GM18498 (cell line): ENCODE measurements at regions not wholly inside any gene's neighbourhood (a gene's known extent, or its start where the extent isn't known, plus 50 kb on each side); places are given as distances from the start of the nearest gene placed in this dataset.

ENCODE experiments used
- ATAC-seq: cut with Tn5 transposase; IDR thresholded peaks from one replicate; pipeline ENCODE4 v1.9.1; 2021; ENCODE audit warnings: mild to moderate bottlenecking, moderate library complexity; ENCODE audit not compliant: unreplicated experiment

DNA sequence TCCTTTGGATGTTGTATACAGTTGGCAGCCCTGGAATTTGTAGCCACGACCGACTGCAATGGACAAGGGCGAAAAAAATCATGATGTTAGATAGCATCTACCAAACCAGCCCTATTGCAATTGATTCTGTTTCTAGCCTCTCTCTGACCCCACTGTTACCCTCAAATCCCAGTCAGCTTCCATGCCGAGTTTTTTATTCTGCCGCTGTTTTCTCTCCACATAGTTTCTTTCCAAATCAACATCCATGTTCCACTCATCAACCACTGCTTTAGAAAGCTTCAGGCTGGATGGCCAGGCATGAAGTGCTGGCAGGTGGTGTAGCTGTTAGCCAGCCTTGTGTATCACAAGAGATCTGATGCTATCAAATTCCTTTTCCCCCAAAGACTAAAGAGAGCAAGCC is 272.8 kb downstream of the FIGN start:
- no peak for ATAC-seq

DNA sequence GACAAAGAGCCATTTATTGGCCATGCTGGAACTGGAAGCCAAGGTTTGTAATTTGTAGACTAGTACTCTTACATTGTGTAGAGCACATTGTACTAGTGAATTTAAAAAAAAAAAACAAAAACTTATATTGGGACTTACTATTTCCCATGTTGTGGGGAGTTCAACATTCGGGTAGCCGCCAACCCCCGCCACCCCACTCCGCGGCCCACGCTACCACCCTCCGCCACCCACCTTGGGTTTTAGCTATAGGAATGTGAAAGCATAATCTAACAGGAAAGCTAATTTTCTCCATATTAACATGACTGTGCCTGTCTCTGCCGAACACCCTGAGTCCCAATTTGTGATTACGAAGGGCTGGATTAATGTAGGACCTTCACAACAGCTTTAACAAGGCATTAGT is 275.8 kb downstream of the FIGN start:
- no peak for ATAC-seq

DNA sequence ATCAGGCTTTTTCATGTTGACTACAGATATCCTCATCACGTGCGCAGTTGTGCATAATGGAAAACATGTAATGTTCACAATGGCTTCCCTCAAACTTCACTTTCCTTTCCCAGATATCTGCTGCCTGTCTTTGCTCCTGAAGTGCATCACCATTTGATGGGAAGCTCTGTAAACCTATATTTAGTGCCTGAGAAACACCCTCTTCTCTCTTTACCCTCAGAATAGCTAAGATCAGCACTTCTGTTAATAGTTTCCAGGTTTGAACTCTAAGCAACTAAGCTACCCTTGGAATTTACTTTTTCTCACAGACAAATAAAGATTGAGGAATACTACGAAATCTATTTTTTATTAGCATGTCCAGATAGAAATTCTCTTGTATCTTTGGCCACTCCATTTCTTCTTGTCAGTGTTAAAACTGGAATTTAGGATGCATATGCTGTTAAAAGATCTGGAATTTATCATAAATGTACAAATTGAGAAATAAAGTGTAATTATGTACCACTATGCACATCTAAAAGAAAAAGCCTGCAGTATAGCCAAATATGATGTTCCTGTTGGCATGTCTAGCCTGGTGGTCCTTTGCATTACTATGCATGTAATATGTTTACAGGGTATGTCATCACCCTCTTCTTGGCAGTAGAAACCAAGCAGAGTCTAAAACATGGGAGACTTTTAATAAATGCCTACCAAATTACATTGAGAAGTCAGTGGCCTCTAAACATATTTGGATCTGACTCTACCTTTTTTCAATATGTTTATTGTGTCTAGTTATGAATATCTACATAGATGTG is 278.7 kb downstream of the FIGN start:
- no peak for ATAC-seq

DNA sequence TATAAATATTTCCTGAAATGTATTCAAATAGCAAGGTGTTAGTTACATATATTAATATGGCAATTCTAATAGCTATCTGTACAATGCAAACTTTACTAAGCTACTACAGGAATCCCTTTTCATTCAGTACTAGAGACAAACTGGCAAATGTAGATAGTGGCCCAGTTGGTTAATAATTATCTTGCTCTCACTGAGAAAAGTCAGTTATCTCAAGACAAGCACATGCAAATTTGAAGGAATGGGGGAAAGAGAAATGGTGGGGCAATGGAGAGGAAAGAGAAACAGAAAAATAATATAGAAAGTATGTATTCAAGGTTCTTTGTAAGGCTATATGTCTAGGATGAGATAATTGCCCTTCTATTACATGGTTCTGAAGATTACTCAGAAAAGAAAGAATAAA is 280.0 kb downstream of the FIGN start:
- peak; percentile 75 for ATAC-seq

DNA sequence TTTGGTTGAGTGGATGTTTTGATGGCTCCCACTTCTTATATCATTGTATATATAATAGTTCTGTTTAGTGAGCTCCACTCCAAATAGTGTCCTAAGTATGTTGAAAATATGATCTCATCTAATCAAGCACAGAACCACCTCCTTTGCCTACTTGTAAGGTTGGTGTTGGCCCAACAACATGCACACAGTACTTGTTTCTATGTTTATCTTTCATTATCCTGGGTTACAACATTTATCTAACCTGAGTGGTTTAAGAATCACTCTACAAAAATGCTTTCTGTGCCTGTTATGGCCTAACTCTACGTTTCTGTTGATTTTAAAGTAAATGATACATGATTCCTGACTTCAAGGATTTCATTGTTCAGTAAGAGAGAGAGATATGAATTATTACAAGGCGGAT is 281.9 kb downstream of the FIGN start:
- no peak for ATAC-seq

DNA sequence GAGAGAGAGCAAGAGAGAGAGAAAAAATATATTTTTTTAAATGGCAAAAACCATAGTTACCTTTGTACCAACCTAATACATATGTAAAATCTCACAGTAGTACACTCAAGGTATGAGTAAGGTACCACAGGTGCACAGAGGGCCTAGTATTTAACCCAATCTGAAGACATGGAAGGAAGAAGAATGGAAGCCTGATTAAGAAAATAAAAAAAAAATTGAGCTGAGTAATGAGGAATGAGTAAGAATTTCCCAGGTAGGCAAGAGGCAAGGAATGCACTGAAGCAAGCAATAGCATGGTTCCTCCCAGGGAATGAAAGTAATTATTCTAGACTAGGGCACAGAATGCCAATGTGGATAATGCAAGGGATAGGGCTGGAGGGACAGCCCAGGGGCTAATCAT is 294.2 kb downstream of the FIGN start:
- no peak for ATAC-seq

DNA sequence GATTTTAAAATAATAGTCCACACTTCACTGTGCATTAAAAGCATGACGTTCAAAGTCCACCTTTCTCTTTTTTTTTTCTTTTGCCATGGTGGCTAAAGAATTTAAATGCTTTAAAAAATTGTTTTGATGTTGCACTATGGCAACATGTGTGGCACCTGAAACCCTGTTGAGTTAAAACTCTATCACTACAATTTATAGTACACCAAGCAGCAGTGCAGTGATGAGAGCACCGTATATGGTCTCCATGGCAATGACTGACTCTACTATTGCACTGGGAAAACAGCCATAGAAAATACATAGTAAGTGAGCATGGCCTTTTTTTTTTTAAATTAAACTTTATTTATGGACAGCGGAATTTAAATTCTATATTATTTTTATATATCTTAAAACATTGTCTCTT is 298.8 kb downstream of the FIGN start:
- ATAC-seq: no peak

DNA sequence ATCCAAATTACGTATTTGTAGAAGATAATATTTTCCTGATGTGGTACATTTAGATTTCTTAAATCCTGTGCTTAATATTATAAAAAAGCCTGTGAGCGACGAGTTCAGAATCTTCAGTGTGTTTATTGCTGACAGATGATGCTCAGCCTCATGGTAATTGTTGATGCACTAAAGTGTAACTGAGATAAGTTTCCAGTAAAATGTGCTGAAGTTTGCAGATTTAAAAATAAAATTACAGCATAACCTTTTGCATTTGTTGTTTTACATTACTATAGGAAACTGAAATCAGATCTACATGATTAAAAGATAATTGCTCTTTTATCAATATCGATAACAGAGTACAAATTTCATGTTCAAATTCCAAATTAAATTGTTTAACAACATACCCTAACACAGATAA is 307.6 kb downstream of the FIGN start:
- ATAC-seq: no peak

DNA sequence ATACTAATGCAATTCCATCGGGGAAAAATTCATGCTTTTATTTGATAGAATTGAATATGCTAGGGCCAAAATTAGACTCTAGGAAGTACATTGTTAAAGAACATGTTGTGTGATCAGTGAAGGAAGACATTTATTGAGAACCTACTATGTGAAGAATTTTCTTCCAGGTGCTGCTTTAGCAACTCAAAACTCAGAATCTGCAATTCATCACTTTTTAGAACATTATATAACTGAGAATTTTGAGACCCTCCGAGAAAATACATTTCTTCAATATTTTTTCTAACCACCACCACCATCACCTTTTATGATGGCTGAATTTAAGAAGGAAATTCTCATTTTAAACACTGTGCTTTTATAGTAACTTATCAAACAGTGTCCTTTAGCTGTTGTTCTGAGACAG is 315.2 kb downstream of the FIGN start:
- no peak for ATAC-seq

DNA sequence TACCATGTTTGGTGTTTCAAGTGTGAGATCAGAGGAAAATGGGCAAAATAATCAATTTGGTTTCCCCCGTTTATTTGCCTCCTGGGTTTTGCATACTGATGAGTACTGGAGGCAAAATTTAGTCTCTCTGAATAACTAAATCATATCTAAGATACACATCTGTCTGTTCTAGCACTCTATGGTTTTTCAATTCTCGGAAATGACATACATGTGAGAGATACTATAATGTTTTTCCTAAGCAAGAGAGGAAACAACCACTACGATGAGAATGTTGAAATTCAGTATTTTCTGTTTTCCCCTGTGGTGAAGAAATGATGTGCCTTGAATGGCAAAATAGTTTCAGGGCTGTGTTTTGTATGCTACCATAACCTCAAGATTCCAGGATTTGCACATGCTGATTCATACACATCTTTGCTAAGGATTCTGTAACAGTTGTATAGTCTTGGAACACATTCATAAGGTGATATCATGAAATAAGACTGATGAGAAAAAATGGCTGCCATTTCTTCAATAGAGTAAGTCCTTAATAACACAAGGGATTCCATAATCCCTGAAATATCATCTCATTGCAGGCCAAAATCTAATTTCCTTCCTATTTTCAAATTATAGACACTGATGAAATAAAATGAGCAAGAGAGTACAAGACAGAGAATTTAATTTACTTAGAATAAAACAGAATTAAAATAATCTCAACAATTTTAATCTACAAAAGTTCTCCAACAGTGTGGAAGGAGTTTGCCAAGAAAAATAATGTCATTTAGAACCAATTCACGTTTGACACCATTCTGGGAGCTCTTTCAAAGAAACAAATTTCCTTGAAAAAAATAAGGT is 316.6 kb downstream of the FIGN start:
- ATAC-seq: no peak

DNA sequence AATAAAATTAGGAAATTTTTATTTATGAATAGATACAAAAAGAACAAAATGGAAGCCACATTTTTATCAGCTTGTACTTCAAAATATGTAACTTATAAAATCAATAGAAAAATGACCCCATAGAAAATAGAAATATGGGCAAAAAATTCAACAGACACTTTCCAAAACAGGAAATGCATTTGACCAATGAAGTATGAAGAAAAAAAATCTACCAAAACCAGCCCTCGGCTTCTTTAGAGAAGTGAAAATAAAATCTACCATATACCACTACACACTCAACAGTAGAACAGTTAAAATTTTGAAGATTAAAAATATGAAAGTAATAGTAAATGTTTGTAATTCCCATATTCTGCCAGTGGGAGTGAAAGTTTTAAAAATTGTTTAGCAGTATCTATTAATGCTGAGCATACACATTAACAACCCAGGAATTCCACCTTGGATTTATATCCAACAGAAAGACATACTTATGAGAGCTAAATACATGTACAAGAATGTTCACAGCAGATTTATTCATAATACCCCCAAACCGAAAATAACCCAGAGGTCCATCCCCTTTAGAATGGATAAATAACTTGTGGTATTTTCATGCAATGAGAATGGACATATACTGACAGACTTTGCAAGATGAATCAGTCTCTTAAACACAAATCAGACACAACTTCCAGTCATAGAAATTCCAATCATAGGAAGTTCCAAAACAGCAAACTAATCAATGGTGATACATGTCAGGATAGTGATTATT is 318.0 kb downstream of the FIGN start:
- ATAC-seq: peak; percentile 91

DNA sequence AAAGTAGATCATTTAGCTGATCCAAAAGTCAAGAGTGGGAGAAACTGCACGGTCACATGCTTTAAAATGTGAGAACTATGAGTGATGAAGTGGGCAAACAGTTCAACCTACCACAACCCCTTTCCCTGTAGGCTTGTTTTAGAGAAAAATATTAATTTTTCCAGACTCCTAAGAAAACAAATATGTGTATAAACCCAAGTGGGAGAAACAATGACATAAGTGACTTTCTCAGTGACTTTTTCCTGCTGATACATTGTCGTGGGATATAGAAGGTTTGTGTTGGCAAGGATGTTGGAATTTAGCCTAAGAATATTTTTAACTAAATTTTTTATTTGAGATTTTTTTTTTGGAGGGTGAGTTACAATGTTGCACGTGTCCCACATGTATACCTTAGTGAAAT is 321.7 kb downstream of the FIGN start:
- no peak for ATAC-seq

DNA sequence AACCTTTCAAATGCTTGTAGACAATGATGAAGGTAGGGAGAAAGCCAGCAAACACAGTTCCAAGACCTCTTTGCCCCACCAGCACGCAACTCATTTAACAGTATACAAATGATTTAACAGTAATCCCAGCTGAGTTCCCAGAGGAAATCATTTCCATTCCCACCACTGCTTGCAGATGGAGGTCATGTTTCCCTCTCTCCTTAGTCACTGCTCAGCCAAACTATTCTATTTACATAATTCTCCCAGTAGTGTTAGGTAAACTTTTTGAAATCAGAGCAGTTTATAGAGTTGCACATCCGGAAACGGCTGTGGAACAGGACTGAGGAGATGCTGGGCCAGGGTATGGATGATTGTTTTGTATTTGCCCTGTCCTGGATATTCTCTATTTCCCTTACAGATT is 328.5 kb downstream of the FIGN start:
- no peak for ATAC-seq

DNA sequence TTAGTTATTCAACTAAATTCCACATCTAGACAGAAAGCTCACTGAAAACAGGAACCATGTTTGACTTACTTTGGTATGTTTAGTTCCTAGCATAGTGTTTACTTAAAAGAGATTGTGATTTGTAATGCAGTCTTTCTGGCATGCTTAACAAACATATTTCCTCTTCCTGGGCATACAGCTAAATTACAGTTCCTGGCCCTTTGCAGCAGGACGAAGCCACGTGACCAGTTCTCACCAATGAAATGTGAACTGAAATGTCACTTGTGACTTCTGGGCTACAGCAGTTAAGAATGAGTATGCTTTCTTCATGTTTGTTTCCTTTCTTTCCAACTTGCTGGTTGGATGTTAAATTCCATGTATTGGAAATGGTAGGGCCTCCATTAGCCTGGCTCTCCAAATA is 330.5 kb downstream of the FIGN start:
- no peak for ATAC-seq

DNA sequence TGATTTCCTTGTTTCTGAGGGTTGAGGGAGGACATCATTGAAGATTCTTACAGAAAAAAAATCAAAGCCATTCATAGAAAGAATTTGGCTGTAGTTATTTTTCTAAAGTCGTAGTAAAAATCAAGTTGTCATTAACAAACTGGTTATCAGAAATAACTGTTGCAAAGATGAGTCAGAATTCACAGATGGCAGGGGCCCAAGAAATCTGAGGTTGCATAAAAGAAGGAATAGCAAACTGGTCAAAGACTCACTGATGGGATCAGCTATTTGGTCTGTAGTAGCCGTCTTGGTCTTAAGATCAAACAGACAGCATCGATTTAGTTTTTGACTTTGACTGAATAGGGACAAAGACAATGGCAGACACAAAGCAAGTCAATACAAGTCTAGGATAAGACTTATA is 334.3 kb downstream of the FIGN start:
- ATAC-seq: no peak

DNA sequence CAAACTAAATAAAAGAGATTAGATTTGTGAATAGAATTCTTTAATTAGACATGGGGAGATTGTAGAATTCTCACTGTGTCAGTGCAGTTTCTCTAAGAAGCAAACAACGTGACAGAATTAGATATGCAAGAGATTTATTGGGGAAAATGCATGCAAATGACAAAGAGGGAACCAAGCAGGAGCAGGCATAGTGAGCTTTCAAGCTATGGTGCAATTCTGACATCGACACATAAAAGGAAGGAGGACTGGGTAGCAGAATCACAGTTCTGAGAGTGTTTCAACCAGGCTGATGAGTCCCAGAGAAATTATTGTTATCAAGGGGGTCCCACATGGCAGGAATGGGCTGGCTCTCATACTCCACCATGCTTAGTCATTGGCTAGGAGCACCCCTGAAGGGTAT is 338.4 kb downstream of the FIGN start:
- no peak for ATAC-seq

DNA sequence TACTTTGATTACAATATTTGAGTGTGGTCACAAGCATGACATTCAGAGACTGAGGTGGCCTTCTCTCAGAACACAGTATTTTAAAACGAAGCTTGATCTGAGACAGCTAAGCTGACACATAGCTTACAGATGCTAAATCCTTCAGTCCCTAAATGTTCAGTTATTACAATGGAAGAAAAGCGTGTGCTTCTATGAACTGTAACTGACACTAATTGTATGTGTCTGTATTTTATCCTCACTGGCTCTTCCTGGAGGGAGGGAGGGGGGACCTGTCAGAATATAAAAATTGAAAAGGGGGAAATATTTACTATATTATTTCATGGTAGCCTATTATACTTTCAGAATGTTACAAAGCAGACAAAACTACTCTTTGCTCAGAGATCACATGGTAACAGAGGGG is 340.2 kb downstream of the FIGN start:
- no peak for ATAC-seq

DNA sequence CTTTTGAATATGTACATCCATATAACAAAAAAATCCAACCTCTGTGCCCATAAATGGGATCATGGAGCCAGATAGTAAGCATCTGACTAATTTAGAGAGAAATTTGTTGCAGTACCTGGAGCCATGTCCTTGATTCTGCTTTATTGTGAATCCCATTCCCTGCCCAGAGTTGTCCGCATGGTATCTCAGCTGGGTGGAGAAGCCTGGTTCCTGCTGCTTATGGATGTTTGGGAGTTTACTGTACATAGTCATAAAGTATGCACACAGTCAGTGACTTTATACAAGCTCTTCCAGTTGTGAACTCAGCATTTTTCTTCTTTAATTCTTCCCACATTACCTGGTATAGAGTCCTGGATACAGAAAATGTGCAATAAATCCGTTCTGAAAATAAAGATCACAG is 346.0 kb downstream of the FIGN start:
- no peak for ATAC-seq

DNA sequence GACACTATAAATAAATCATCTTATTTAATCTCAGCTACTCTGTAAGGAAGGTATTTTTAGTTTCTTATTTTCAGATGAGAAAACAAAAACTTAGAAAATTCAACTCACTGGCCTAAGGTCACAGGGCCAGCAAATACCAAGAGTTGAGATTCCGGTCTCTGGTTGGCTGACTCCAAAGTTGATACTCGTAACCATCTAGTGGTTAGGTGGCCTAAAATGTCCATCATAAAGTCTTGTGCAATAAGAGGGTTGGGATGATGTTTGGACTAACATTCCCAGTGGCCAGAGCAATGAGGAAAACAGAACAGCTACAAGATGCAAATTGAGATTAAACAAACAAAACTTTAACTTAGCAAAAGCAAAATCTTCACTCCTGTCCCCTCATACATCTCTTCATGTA is 360.3 kb downstream of the FIGN start:
- no peak for ATAC-seq

DNA sequence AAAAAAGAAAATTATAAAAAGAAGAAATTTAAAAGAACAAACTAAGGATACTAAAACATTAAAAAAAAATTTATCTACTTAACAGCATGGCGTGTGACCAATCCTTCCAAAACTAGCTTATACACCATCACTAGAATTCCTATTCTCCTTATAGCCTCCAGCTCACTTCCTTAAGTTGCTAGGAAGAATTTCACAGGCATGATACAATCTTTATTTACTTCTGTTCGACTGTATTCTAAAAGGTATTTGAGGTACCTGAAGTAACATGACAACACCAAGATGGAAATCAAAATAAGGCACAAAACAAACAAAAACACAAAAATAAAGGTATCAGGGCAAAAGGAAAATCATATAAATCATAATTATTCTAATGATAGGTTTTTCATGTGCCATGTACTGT is 360.7 kb downstream of the FIGN start:
- no peak for ATAC-seq

DNA sequence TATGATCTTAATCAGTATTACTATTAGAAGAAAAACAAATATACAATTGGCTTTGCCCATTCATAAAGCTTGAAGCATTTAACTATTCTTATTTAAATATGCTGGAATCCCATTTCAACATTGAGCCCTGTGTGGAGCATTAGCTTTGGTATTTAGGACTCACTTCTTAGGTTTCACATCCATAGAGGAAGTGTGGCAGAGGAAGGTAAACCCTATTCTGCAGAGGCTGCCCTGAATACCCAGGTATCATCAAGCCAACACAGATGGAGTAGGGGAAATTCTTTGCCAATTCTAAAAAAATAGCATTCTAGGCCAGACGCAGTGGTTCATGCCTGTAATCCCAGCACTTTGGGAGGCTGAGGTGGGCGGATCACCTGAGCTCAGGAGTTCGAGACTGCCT is 361.5 kb downstream of the FIGN start:
- no peak for ATAC-seq

DNA sequence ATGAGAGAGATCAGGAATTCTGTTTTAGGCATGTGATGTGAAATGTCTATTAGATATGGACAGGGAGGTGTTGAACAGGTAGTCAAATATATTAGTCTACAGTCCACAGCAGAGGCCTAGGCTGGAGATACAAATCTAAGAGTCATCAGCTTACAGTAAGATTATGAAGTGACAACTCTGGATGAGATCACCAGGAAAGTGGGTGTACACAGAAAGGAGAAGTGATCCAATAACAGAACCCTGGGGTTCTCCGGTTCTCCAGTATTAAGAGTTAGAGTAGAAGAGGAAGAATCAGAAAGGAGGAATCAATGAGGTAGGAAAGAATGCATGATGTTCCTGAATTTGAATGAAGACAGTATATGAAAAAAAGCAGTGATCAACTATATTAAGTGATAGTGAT is 362.3 kb downstream of the FIGN start:
- ATAC-seq: no peak
